Activated T-helper 1 cell treated with Interleukin-2 at 50 U/mL for 16 hours (primary cell): ENCODE measurements at regions not wholly inside any gene's neighbourhood (a gene's known extent, or its start where the extent isn't known, plus 50 kb on each side); places are given as distances from the start of the nearest gene placed in this dataset.

Experiments used
- DNase-seq: peaks from one replicate; pipeline ENCODE4 v3.0.0-alpha.2; 2020; ENCODE audit warnings: low read depth

- DNase-seq, result no peak
These were observed 163.4 kb upstream of the CLINT1 start for GRCh38 chr5:158022393-158022792.

GRCh38 chr5:158020555-158021418 is 161.8 kb upstream of the CLINT1 start:
- no peak for DNase-seq

- no peak for DNase-seq
These were observed 158.5 kb upstream of the CLINT1 start for GRCh38 chr5:158017469-158017868.

DNA sequence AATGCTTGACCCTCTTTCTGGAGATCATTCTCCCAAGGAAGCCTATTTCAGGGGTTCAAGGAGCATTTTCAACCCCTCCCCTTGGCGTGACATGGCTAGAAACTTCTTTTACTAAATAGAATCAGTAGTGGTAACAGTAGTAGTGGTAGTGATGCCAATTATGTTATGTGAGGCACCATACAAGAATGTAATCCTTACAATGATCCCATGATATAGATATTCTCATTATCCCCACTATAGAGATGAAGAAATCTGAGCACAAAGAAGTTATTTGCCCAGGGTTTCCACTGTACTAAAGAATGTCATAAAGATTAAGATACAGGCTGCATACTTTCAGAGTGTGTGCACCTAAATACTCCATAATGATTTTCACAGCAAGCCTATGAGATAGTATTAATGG is 155.4 kb upstream of the CLINT1 start:
- no peak for DNase-seq

- no peak for DNase-seq
These were observed 155.0 kb upstream of the CLINT1 start for GRCh38 chr5:158013939-158014338.

DNA sequence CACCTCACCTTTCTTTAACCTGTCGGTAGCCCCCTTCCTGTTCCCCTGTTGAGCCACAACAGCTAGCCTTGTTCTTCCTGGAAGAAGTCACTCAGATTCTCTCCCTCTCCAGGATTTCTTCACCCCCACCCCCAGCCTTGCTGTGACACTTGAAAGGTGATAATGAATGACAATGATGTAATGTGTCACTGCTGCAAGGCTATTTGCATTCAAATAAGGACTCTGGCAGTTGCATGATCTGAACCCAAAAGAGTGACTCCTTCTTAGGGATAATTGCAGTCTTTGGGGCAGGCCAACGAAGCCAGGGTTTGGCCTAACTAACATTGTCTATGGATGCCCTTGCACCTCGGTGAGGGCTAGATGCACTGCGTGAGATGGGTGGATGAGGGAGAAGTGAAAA is 154.4 kb upstream of the CLINT1 start:
- DNase-seq, result no peak

- no peak for DNase-seq
These were observed 152.5 kb upstream of the CLINT1 start for GRCh38 chr5:158011422-158011821.

DNA sequence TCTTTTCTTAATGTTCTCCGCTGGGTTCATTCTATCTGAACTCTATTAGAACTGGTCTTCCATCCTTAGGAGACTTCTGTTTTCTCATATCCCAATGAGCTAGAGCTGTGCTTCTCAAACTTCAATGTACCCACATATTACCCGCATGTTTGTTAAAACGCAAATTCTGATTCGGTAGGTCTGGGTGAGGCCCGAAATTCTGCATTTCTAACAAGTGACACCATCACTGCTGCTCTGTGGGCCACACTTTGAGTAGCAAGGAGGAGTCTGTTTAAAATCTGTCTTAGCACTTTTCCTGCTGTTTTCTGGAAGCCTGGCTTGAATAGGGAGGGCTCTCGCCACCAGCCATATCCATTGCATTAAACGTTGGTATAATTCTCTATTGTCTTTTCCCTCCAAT is 151.9 kb upstream of the CLINT1 start:
- DNase-seq, result no peak

DNA sequence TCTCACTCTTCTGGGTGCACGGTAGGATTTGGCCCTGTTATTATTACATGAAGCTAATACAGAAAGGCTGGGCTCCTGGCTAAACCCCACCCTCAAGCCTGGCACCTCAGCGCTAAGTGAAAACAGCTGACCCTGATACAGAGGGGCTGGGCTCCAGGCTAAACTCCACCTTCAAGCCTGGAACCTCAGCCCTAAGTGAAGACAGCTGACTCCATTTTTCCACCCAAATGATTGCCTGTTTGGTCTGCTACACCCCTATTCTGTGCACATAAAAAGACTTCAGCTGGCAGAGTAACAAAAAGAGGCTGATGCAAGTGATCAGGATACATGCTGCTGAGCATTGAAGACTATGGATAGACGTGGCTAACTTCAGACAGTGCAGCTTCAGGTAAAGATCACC is 148.4 kb upstream of the CLINT1 start:
- no peak for DNase-seq

GRCh38 chr5:157999696-158000095 is 140.8 kb upstream of the CLINT1 start:
- DNase-seq, result no peak

GRCh38 chr5:157997991-157998504 is 139.1 kb upstream of the CLINT1 start:
- DNase-seq, result no peak

GRCh38 chr5:157994906-157995519 is 136.1 kb upstream of the CLINT1 start:
- DNase-seq, result no peak

DNA sequence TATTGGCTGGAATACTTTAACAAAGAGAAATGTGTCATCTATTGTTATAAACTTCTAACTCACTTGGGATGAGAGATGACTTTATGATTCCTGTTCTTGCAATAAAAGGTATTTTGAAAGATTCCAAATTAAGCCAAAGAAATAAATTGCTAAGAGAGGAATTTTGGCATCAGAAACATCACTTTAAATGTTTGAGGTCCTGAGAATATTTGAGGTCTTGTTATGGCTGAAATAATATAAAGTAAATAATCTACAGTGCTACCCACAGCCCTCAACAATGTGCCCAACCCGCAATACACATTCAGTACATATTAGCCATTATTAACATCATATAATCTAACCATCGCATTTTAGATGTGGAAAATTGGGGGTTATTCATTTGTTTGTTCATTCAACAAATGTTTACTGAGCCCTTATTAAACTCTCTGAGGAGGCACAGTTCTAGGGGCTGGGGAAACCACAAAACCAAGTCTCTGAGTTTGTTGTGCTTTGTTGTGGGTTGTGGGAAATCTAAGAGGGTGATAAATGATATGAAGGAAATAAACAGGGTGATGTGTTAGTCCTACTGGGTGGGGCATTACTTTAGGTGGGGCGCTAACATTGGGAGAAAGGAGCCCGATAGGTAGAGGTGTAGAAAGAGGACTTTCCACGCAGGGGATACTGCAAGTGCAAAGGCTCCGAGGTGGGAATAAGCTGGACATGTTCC is 135.2 kb upstream of the CLINT1 start:
- no peak for DNase-seq

GRCh38 chr5:157993201-157993600 is 134.3 kb upstream of the CLINT1 start:
- no peak for DNase-seq

GRCh38 chr5:157990583-157991181 is 131.7 kb upstream of the CLINT1 start:
- DNase-seq, result no peak

DNA sequence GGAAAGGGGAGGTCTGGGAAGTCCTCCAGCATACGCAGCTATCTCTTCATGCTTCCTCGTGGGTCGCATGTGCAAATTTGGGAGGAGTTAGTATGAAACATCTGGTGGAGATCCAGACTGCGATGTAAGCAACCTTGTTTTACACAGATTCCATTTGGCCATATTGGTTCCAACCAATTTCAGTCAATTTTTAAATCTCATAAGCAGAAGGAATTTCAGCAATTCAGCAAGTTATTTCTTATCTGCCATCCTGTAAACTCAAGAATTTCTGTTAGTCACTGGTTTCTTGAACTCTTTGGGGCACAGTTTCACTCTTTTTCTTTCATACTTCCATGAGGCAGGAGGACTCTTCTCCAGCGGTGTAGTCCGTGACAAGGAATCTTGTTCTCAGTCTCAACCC is 130.4 kb upstream of the CLINT1 start:
- no peak for DNase-seq

GRCh38 chr5:157987259-157987658 is 128.3 kb upstream of the CLINT1 start:
- no peak for DNase-seq

DNA sequence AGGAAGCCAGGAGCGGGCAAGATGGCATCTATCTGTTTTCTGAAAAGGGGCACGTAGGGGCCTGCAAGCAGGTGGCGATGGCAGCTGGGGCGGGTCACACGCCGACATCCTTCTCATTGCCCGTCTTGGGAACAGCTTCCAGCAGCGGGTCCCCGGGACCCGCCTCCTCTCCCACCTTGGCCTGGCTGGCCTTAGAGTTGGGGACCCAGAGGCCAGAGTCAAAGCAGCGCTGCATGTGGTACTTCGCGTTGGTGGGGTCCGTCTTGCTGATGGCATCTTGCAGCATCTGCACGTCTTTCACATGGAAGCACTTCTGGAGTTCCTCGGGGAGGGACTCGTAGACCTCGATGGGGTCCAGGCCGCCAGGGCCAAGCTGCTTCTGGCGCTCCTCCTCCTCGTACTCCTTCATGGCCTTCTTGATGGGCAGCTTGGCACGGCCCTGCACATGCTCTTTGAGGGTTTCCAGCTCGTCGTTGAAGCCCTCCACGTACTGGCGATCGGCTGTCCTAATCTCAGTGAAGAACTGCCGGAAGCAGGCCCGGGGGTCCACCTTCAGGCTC is 127.6 kb upstream of the CLINT1 start:
- DNase-seq, result no peak

GRCh38 chr5:157984611-157985010 is 125.7 kb upstream of the CLINT1 start:
- DNase-seq, result no peak

DNA sequence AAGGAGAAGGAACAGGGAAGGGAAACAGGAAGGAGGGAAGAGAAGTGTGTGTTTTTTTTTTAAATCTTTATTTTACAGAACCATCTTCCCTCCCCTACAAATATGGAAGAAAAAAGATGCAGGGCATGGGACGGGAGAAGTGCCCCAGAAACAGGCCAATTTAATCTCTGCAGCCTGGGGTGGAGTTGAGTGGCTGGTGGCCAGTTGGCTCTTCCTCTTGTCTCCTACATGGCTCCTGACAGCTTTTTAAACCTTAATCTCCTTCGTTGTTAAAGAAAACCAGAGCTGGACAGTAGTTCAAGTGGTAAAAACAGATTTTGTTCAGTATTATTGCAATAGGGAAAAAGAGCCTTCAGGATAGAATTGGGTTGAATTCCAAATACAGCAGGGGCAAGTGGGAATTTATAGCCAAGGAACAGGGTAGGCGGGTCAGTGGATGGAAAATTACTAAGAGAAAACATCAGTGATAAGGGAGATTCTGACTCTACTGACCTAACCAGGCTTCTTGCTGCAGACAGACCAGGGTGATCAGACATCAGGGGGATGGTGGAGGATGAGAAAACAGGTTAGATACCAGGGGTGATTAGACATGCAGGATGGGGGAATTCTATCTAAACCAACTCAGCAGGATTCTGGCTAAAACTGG is 125.1 kb upstream of the CLINT1 start:
- no peak for DNase-seq

DNA sequence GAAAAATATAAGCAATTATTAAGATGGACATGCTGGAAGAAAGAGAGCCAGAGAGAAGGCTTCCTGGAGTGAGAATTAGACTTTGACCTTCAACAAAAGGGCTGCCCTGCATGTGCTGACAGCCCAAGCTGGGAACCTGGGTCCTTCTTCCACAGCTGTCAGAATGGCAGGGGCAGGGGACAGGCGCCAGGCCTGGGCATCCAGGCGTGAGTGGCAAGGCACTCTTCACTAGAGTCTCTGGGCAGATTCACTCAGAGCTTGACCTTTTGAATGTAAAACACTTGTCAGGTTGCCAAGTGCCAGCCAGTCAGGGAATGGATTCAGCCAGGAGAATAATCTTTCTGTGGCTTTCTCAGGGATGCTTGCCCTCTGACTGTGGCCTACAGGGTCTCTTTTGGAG is 119.1 kb upstream of the CLINT1 start:
- no peak for DNase-seq

- no peak for DNase-seq
These were observed 117.5 kb upstream of the CLINT1 start for GRCh38 chr5:157976429-157976828.
